Fibroblast of skin of left biceps (primary cell): ENCODE measurements at regions not wholly inside any gene's neighbourhood (a gene's known extent, or its start where the extent isn't known, plus 50 kb on each side); places are given as distances from the start of the nearest gene placed in this dataset.

Source experiments
- DNase-seq, 2 experiments: peaks; one replicate each; pipeline ENCODE4 v3.0.0-alpha.2; 2013; ENCODE audit warnings: low read depth in 2 of 2

DNA sequence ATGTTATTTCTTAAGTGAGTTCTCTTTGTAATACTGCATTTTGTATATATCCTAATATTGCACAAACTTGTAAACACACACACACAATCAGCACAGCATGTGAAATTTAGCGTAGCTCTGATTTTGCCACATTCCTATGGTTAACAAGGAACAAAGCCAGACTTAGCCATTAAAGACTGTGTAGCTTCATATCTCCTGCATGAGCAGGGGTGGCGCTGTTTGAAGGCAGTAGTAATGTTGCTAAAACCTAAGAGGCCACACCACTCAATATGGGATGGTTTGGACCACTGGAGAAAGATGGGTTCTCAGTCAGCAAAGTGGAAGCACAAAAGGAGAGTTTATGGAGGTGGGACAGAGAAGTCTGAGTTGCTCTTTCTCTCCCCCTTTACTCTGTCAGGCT lies 61.1 kb upstream of the RND3 start:
- DNase-seq, result no peak

GRCh38 chr2:150545916-150546315 lies 58.4 kb upstream of the RND3 start:
- no peak for DNase-seq

GRCh38 chr2:150544731-150545130 lies 57.3 kb upstream of the RND3 start:
- no peak for DNase-seq

GRCh38 chr2:150542692-150543091 lies 55.2 kb upstream of the RND3 start:
- no peak for DNase-seq

- no peak for DNase-seq
These were observed 54.7 kb upstream of the RND3 start for GRCh38 chr2:150542172-150542571.

DNA sequence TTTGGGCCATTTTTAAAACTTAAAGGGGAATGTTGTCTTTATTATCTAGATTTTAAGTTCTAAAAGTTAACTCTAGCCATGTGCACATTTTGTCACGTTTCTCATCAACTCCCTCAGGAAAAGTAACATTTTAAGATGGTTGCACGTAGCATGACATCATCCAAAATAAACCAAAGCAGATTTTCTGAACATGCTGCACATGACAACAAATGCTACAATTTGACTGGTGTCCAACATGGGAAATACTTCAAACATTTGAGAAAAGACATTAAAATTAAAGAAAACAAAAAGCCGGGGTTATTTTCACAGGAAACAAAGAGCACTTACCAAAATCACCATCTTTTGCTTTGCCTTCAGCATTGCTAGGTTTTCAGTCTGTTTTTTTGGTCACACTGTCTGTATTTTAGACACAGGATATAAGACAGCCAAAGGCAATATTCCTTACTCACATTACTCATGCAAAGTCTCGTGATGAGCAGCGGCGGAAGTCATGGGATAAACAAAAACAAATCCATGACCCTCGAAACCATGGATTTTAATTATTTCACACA lies 51.3 kb upstream of the RND3 start:
- DNase-seq, result peak in 1 of 2 experiments; percentile 47
